GM10248 (cell line): ENCODE measurements at regions not wholly inside any gene's neighbourhood (a gene's known extent, or its start where the extent isn't known, plus 50 kb on each side); places are given as distances from the start of the nearest gene placed in this dataset.

Source experiments
- CTCF ChIA-PET: fragments of 300-600 bp; sonication (Branson Sonifier 250); formaldehyde crosslinking; extraction: SDS; loops from one replicate; lab custom pipeline; 2021; ENCODE audit warnings: antibody characterized with exemption; lab: Yijun Ruan, JAX
- POLR2A ChIA-PET: fragments of 350-650 bp; sonication (Branson Sonifier 250); formaldehyde crosslinking; extraction: SDS; loops from one replicate; lab custom pipeline; 2020; ENCODE audit warnings: antibody characterized with exemption; lab: Yijun Ruan, JAX
- DNase-seq: peaks from one replicate; pipeline ENCODE4 v3.0.0; 2012; ENCODE audit errors: extremely low spot score
- TF ChIP-seq, protein P1 (sequence below): IDR thresholded peaks from 2 replicates; pipeline ENCODE4 v1.5.1; 2012; ENCODE audit warnings: mild to moderate bottlenecking, low read depth; ENCODE audit errors: extremely low read depth, missing control alignments, control extremely low read depth

- DNase-seq: no peak
- ChIA-PET CTCF (interaction anchor here (4.6 kb wide), 1 partner anchor 8 kb away, joined by 26 read pairs; no protein-coding TSS in a partner anchor), POLR2A (no interaction called here)
- TF ChIP-seq, protein P1, sequence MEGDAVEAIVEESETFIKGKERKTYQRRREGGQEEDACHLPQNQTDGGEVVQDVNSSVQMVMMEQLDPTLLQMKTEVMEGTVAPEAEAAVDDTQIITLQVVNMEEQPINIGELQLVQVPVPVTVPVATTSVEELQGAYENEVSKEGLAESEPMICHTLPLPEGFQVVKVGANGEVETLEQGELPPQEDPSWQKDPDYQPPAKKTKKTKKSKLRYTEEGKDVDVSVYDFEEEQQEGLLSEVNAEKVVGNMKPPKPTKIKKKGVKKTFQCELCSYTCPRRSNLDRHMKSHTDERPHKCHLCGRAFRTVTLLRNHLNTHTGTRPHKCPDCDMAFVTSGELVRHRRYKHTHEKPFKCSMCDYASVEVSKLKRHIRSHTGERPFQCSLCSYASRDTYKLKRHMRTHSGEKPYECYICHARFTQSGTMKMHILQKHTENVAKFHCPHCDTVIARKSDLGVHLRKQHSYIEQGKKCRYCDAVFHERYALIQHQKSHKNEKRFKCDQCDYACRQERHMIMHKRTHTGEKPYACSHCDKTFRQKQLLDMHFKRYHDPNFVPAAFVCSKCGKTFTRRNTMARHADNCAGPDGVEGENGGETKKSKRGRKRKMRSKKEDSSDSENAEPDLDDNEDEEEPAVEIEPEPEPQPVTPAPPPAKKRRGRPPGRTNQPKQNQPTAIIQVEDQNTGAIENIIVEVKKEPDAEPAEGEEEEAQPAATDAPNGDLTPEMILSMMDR: no peak
Observed at GRCh38 chr2:120672526-120673204, 63.0 kb upstream of the GLI2 start.

DNA sequence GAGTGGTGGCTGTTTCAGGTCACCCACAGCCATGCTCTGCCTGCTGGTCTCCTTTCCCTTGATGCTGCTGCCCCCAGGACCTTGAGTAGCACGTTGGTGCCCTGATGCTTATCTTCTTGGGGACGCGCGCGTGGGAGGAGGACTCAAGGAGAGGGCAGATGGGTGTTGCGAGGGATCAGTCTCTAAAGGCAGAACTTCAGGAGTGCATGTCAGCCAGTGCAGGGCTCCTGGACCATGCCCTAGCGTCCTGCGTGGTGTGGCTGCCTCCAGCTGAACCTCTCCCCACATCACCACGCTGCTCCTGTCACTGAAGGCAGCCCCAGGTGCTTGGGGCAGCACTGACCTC is 62.5 kb upstream of the GLI2 start:
- no peak for DNase-seq
- TF ChIP-seq, protein P1: no peak
- CTCF ChIA-PET: no interaction called here
- POLR2A ChIA-PET: no interaction called here

GRCh38 chr2:120673571-120674061 is 62.1 kb upstream of the GLI2 start:
- DNase-seq: no peak
- ChIA-PET CTCF (no interaction called here), POLR2A (no interaction called here)
- TF ChIP-seq, protein P1: no peak

GRCh38 chr2:120674246-120675170 is 61.2 kb upstream of the GLI2 start:
- DNase-seq: no peak
- ChIA-PET POLR2A (no interaction called here), CTCF (interaction anchor here (0.8 to 1.5 kb wide), 4 partner anchors 12 to 333 kb away, joined by 3 to 6 read pairs (median 5); no protein-coding TSS in a partner anchor)
- TF ChIP-seq, protein P1: no peak

- CTCF ChIA-PET: interaction anchor here (0.8 to 1.5 kb wide), 6 partner anchors 11 to 334 kb away, joined by 3 to 6 read pairs (median 4); no protein-coding TSS in a partner anchor
- TF ChIP-seq, protein P1: peak; percentile 44
- DNase-seq: peak; percentile 70
- POLR2A ChIA-PET: no interaction called here
Observed at GRCh38 chr2:120675460-120676130, 60.1 kb upstream of the GLI2 start.

- POLR2A ChIA-PET: no interaction called here
- CTCF ChIA-PET: interaction anchor here (0.8 to 1.5 kb wide), 2 partner anchors 334 to 1035 kb away, joined by 3 to 4 read pairs; no protein-coding TSS in a partner anchor
Observed at GRCh38 chr2:120677221-120677620, 58.4 kb upstream of the GLI2 start.

More at GRCh38 chr2:120677221-120677620, 58.4 kb upstream of the GLI2 start:
- no peak for DNase-seq
- TF ChIP-seq, protein P1: no peak
